Gastroesophageal sphincter (tissue), 4 donors: ENCODE measurements at regions not wholly inside any gene's neighbourhood (a gene's known extent, or its start where the extent isn't known, plus 50 kb on each side); places are given as distances from the start of the nearest gene placed in this dataset.

Experiments
- ATAC-seq: fragments of 150-250 bp; one replicate; pipeline ENCODE4 v1.9.1; 2016; ENCODE audit warnings: mild to moderate bottlenecking, moderate library complexity
- H3K27ac ChIP-seq, 4 donors: fragments of 200-600 bp; sonication (generic) in 3 of 4; 1 replicate in 3 of 4; 2 replicates in 1 of 4; pipeline ENCODE4 v1.5.1; 2016 to 2019
- H3K27me3 ChIP-seq: fragments of 200-600 bp; sonication (generic); one replicate; pipeline ENCODE4 v1.5.1; 2019
- H3K36me3 ChIP-seq, 2 donors: fragments of 200-600 bp; sonication (generic); one replicate each; pipeline ENCODE4 v1.5.1; 2019; ENCODE audit warnings: control low read depth in 1 of 2
- H3K4me1 ChIP-seq, 3 donors: fragments of 200-600 bp; sonication (generic); 1 replicate in 2 of 3; 2 replicates in 1 of 3; pipeline ENCODE4 v1.5.1; 2016 to 2019; ENCODE audit warnings: control low read depth in 2 of 3
- H3K4me3 ChIP-seq, 2 donors: fragments of 200-600 bp; sonication (generic); one replicate each; pipeline ENCODE4 v1.5.1; 2019; ENCODE audit warnings: mild to moderate bottlenecking in 1 of 2, moderate library complexity in 1 of 2
- H3K9me3 ChIP-seq, 3 donors: fragments of 200-600 bp; sonication (generic); one replicate each; pipeline ENCODE4 v1.5.1; 2017 to 2019; ENCODE audit warnings: control low read depth in 2 of 3
- CTCF ChIP-seq, 4 experiments: fragments of 200-600 bp in 2 of 4; fragments of 450-650 bp in 2 of 4; sonication (generic) in 1 of 4; IDR thresholded peaks; one replicate each; pipeline ENCODE4 v1.5.1; 2017 to 2019; ENCODE audit warnings: antibody characterized with exemption in 4 of 4, mild to moderate bottlenecking in 2 of 4, moderate library complexity in 2 of 4
- EP300 ChIP-seq: sonication (generic); formaldehyde crosslinking; IDR thresholded peaks from one replicate; pipeline ENCODE4 v1.6.1; 2017; ENCODE audit warnings: antibody characterized with exemption, mild to moderate bottlenecking
- POLR2A ChIP-seq, 2 donors: fragments of 450-650 bp; IDR thresholded peaks; one replicate each; pipeline ENCODE4 v1.6.1; 2017; ENCODE audit warnings: antibody characterized with exemption in 2 of 2, mild to moderate bottlenecking in 2 of 2, moderate library complexity in 1 of 2
- POLR2AphosphoS5 ChIP-seq: sonication (generic); formaldehyde crosslinking; IDR thresholded peaks from one replicate; pipeline ENCODE4 v1.6.1; 2017; ENCODE audit warnings: antibody characterized with exemption
- WGBS, 2 donors: methylation state at CpG; one replicate each; pipeline ENCODE4 v1.1.5; 2018; ENCODE audit warnings: low coverage in 1 of 2; 5-methylcytosine and 5-hydroxymethylcytosine counted together

DNA sequence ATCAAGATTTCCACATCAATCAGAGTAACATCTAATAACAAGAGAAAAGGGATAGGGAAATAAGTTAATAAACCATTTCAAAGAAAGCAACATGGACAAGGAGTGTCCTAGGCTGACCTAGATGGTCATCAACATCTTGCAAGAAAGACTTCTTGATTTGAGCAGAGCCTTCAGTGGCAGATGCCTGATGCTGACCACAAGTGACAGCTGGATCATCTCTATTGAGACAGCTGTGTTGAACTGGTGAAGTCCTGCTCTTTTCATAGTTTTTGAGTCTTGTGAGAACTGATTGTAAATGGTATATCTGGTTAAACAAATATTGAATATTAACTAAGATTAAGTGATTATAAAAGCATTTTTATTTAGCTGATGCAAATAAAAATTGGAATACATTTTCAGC lies 1083.6 kb upstream of the LRFN5 start:
- H3K4me3 ChIP-seq: no peak overlapping the region
- H3K4me1 ChIP-seq: no peaks in the 10 kb centered on the region
- H3K36me3 ChIP-seq: no peaks in the 10 kb centered on the region
- H3K9me3 ChIP-seq: no peaks in the 10 kb centered on the region
- no peak for ATAC-seq
- H3K27me3 ChIP-seq: no peaks in the 10 kb centered on the region
- TF ChIP-seq POLR2A (IDR thresholded peaks at IDR 0.05): no peak
- TF ChIP-seq CTCF (IDR thresholded peaks at IDR 0.05): no peak
- no peak for TF ChIP-seq POLR2AphosphoS5
- TF ChIP-seq EP300: no peak
- no peak overlapping the region for H3K27ac ChIP-seq

DNA sequence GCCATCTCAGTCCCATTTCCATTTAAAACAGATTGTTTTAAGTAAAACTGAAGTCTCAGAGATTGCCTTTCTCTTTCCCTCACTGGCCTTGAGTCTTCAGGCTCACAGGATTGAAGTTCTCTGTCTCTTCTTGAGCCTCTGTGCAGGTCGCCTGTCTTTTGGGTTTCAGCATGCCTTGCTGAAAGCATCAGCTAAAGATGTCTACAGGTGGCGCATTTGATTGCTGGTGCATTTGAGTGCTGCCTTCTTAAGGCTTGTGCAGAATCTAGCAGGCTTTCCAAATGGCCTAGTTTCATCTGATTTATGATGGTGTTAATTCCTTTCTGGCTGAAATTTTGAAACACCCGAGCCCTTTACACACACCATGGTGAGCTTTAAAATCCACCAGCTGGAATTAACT lies 1062.2 kb upstream of the FBXO33 start:
- Histone ChIP-seq H3K36me3 (no peaks in the 10 kb centered on the region), H3K9me3 (no peaks in the 10 kb centered on the region), H3K4me1 (no peaks in the 10 kb centered on the region), H3K4me3 (no peak overlapping the region), H3K27me3 (no peaks in the 10 kb centered on the region), H3K27ac (no peak overlapping the region)
- ATAC-seq: no peak
- 53 to 55% methylated on average over 2 to 3 of the region's 3 CpGs for WGBS, 2 donors
- TF ChIP-seq POLR2AphosphoS5 (no peak), POLR2A (IDR thresholded peaks at IDR 0.05) (no peak), CTCF (IDR thresholded peaks at IDR 0.05) (no peak), EP300 (no peak)

- WGBS, 2 donors: 62 to 71% methylated on average over 1 of the region's 1 CpG
Observed at GRCh38 chr14:40487824-40488223, 1055.6 kb upstream of the FBXO33 start.

DNA sequence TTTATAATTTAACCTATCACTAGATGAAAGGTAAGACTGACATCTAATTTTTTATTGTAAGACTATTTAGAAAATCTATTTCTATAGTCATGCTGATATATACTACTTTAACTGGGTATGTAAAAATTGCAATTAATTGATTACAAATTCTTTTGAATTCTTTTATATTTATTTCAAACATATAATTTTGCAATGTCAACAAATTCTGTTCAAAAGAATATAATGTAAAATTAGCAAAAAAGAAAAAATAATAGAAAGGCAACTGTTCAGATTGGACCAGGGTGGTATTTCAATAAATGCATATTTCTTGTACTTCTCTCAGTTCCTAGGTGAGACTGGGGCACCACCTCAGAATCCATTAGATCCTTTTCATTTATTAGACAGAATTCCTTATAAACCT lies 1053.5 kb upstream of the FBXO33 start:
- Histone ChIP-seq H3K4me3 (no peak overlapping the region), H3K4me1 (no peaks in the 10 kb centered on the region), H3K9me3 (no peaks in the 10 kb centered on the region), H3K27ac (no peak overlapping the region), H3K36me3 (no peaks in the 10 kb centered on the region), H3K27me3 (no peaks in the 10 kb centered on the region)
- TF ChIP-seq CTCF (IDR thresholded peaks at IDR 0.05) (no peak), EP300 (no peak), POLR2A (IDR thresholded peaks at IDR 0.05) (no peak), POLR2AphosphoS5 (no peak)
- no peak for ATAC-seq

More at GRCh38 chr14:40487824-40488223, 1055.6 kb upstream of the FBXO33 start:
- no peak overlapping the region for H3K27ac ChIP-seq
- H3K36me3 ChIP-seq: no peaks in the 10 kb centered on the region
- no peaks in the 10 kb centered on the region for H3K4me1 ChIP-seq
- ATAC-seq: no peak
- no peak for TF ChIP-seq POLR2A (IDR thresholded peaks at IDR 0.05)
- TF ChIP-seq EP300: no peak
- no peak for TF ChIP-seq POLR2AphosphoS5
- no peak for TF ChIP-seq CTCF (IDR thresholded peaks at IDR 0.05)
- H3K27me3 ChIP-seq: no peaks in the 10 kb centered on the region
- no peak overlapping the region for H3K4me3 ChIP-seq
- no peaks in the 10 kb centered on the region for H3K9me3 ChIP-seq

DNA sequence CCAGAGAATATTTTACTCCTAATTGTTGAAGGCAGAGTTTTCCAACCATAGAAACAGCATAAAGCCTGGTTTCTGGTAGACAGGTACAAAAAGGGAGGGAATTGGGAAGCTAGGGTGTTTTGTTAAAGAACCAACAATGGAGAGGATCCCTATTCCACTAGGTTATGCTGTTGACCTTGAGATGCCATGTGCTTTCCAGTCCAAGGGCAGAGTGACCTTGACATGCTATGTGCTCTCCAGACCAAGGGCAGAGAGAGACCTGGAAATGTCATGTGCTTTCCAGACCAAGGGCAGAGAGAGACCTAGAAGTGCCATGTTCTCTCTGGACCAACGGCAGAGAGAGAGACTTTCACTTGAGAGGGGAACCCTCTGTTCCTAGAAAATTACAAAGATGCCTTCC lies 1043.8 kb upstream of the FBXO33 start:
- H3K9me3 ChIP-seq: peaks cover 0 to 25% (median 0%) of the 10 kb centered on the region in 3 donors
- H3K36me3 ChIP-seq: no peaks in the 10 kb centered on the region
- H3K27ac ChIP-seq: no peak overlapping the region
- WGBS, 2 donors: 63% methylated on average over 1 of the region's 1 CpG; no CpG with 5 or more reads in 1 of the 2 donors
- no peaks in the 10 kb centered on the region for H3K27me3 ChIP-seq
- TF ChIP-seq POLR2A (IDR thresholded peaks at IDR 0.05): no peak
- TF ChIP-seq EP300: no peak
- TF ChIP-seq POLR2AphosphoS5: no peak
- TF ChIP-seq CTCF (IDR thresholded peaks at IDR 0.05): no peak
- H3K4me1 ChIP-seq: no peaks in the 10 kb centered on the region
- H3K4me3 ChIP-seq: no peak overlapping the region
- ATAC-seq: no peak
